GM19452 (cell line): ENCODE measurements at regions not wholly inside any gene's neighbourhood (a gene's known extent, or its start where the extent isn't known, plus 50 kb on each side); places are given as distances from the start of the nearest gene placed in this dataset.

Source experiments
- ATAC-seq: cut with Tn5 transposase; IDR thresholded peaks from one replicate; pipeline ENCODE4 v1.9.1; 2021; ENCODE audit not compliant: unreplicated experiment

GRCh38 chr14:76927971-76928700 is 100.4 kb downstream of the IRF2BPL start:
- no peak for ATAC-seq

GRCh38 chr14:76926521-76927251 is 100.5 kb downstream of the LRRC74A start:
- ATAC-seq, result peak; percentile 61

- no peak for ATAC-seq
Measured at GRCh38 chr14:76925097-76925441, 98.9 kb downstream of the LRRC74A start.

GRCh38 chr14:76924371-76925096 is 98.3 kb downstream of the LRRC74A start:
- ATAC-seq, result no peak

GRCh38 chr14:76923431-76924370 is 97.5 kb downstream of the LRRC74A start:
- no peak for ATAC-seq

- ATAC-seq, result no peak
Measured at GRCh38 chr14:76922584-76922983, 96.4 kb downstream of the LRRC74A start.

- ATAC-seq, result no peak
Measured at GRCh38 chr14:76922092-76922491, 95.9 kb downstream of the LRRC74A start.

- ATAC-seq, result no peak
Measured at GRCh38 chr14:76921088-76921399, 94.8 kb downstream of the LRRC74A start.

GRCh38 chr14:76920331-76921087 is 94.3 kb downstream of the LRRC74A start:
- ATAC-seq, result no peak

- no peak for ATAC-seq
Measured at GRCh38 chr14:76919431-76920330, 93.5 kb downstream of the LRRC74A start.
